ENCODE measurements at regions not wholly inside any gene's neighbourhood (a gene's known extent, or its start where the extent isn't known, plus 50 kb on each side); places are given as distances from the start of the nearest gene placed in this dataset.

- TF ChIP-seq EZH2 (IDR thresholded peaks at IDR 0.05; ENCODE audit: borderline replicate concordance, low read length) (no peak), CTCF (IDR thresholded peaks at IDR 0.05; ENCODE audit: low read length) (no peak)
Measured at GRCh38 chr18:50509012-50509411, 50.9 kb upstream of the MAPK4 start.

All from OCI-LY1 (cell line).